Osteoblast (primary cell): ENCODE measurements at regions not wholly inside any gene's neighbourhood (a gene's known extent, or its start where the extent isn't known, plus 50 kb on each side); places are given as distances from the start of the nearest gene placed in this dataset.

ENCODE experiments used
- DNase-seq: peaks from one replicate; pipeline ENCODE4 v3.0.0; 2011; ENCODE audit warnings: low spot score, mixed read lengths; ENCODE audit not compliant: insufficient read length; ENCODE audit errors: missing footprints
- H2AFZ ChIP-seq: 2 replicates; pipeline ENCODE4 v1.6.0; 2011; ENCODE audit warnings: mild to moderate bottlenecking, low read length
- H3K27ac ChIP-seq: 2 replicates; pipeline ENCODE4 v1.5.1; 2011; ENCODE audit warnings: mild to moderate bottlenecking, low read depth, low read length, moderate library complexity
- H3K27me3 ChIP-seq: 2 replicates; pipeline ENCODE4 v1.6.0; 2012; ENCODE audit warnings: mild to moderate bottlenecking, control low read depth, inconsistent platforms, low read length, moderate library complexity; ENCODE audit not compliant: insufficient read depth
- H3K36me3 ChIP-seq: 2 replicates; pipeline ENCODE4 v1.5.1; 2011; ENCODE audit warnings: mild to moderate bottlenecking, low read length, control low read depth, moderate library complexity; ENCODE audit not compliant: insufficient read depth
- H3K4me1 ChIP-seq: 2 replicates; pipeline ENCODE4 v1.5.1; 2011; ENCODE audit warnings: mild to moderate bottlenecking, low read length, control low read depth, moderate library complexity; ENCODE audit not compliant: insufficient read depth
- H3K4me2 ChIP-seq: 2 replicates; pipeline ENCODE4 v1.6.0; 2011; ENCODE audit warnings: mild to moderate bottlenecking, low read length; ENCODE audit not compliant: insufficient read depth
- H3K4me3 ChIP-seq: fragments of 200-600 bp; sonication (generic); 3 replicates; pipeline ENCODE4 v1.5.1; 2012; ENCODE audit warnings: mild to moderate bottlenecking, low read length, inconsistent platforms; ENCODE audit not compliant: insufficient read depth
- H3K79me2 ChIP-seq: 2 replicates; pipeline ENCODE4 v1.6.0; 2012; ENCODE audit warnings: mild to moderate bottlenecking, low read length, control low read depth, inconsistent platforms; ENCODE audit not compliant: insufficient read depth
- H3K9me3 ChIP-seq: 2 replicates; pipeline ENCODE4 v1.5.1; 2011; ENCODE audit warnings: low read depth, low read length, control low read depth
- H4K20me1 ChIP-seq: 2 replicates; pipeline ENCODE4 v1.6.0; 2012; ENCODE audit warnings: mild to moderate bottlenecking, low read length, control low read depth; ENCODE audit not compliant: insufficient read depth
- TF ChIP-seq, protein P1 (sequence below): IDR thresholded peaks from 2 replicates; pipeline ENCODE4 v1.5.1; 2011; ENCODE audit warnings: mild to moderate bottlenecking, low read depth, low read length, moderate library complexity; ENCODE audit errors: extremely low read depth

GRCh38 chr5:90169078-90169477 is 240.5 kb downstream of the CETN3 start:
- H4K20me1 ChIP-seq: no peaks in the 10 kb centered on the region
- H2AFZ ChIP-seq: no peak overlapping the region
- H3K36me3 ChIP-seq: no peaks in the 10 kb centered on the region
- H3K4me3 ChIP-seq: no peak overlapping the region
- no peaks in the 10 kb centered on the region for H3K9me3 ChIP-seq
- H3K27ac ChIP-seq: no peak overlapping the region
- H3K79me2 ChIP-seq: no peaks in the 10 kb centered on the region
- TF ChIP-seq, protein P1, sequence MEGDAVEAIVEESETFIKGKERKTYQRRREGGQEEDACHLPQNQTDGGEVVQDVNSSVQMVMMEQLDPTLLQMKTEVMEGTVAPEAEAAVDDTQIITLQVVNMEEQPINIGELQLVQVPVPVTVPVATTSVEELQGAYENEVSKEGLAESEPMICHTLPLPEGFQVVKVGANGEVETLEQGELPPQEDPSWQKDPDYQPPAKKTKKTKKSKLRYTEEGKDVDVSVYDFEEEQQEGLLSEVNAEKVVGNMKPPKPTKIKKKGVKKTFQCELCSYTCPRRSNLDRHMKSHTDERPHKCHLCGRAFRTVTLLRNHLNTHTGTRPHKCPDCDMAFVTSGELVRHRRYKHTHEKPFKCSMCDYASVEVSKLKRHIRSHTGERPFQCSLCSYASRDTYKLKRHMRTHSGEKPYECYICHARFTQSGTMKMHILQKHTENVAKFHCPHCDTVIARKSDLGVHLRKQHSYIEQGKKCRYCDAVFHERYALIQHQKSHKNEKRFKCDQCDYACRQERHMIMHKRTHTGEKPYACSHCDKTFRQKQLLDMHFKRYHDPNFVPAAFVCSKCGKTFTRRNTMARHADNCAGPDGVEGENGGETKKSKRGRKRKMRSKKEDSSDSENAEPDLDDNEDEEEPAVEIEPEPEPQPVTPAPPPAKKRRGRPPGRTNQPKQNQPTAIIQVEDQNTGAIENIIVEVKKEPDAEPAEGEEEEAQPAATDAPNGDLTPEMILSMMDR: no peak
- no peak for DNase-seq
- H3K4me1 ChIP-seq: no peaks in the 10 kb centered on the region
- H3K27me3 ChIP-seq: no peaks in the 10 kb centered on the region
- no peak overlapping the region for H3K4me2 ChIP-seq

- Histone ChIP-seq H3K36me3 (no peaks in the 10 kb centered on the region), H3K9me3 (no peaks in the 10 kb centered on the region), H3K4me1 (no peaks in the 10 kb centered on the region), H4K20me1 (no peaks in the 10 kb centered on the region), H3K27ac (no peak overlapping the region), H3K4me2 (no peak overlapping the region), H3K79me2 (no peaks in the 10 kb centered on the region), H3K4me3 (no peak overlapping the region), H2AFZ (no peak overlapping the region), H3K27me3 (no peaks in the 10 kb centered on the region)
- no peak for DNase-seq
- TF ChIP-seq, protein P1: no peak
Observed at GRCh38 chr5:90168399-90168798, 241.2 kb downstream of the CETN3 start.

GRCh38 chr5:90166816-90167215 is 242.7 kb downstream of the CETN3 start:
- DNase-seq: no peak
- Histone ChIP-seq H3K27ac (no peak overlapping the region), H3K4me1 (no peaks in the 10 kb centered on the region), H3K79me2 (no peaks in the 10 kb centered on the region), H3K4me2 (no peak overlapping the region), H3K27me3 (no peaks in the 10 kb centered on the region), H2AFZ (no peak overlapping the region), H3K9me3 (no peaks in the 10 kb centered on the region), H3K36me3 (no peaks in the 10 kb centered on the region), H4K20me1 (no peaks in the 10 kb centered on the region), H3K4me3 (no peak overlapping the region)
- TF ChIP-seq, protein P1: no peak

GRCh38 chr5:90162324-90162723 is 247.2 kb downstream of the CETN3 start:
- no peak overlapping the region for H3K27ac ChIP-seq
- no peak overlapping the region for H3K4me3 ChIP-seq
- H3K36me3 ChIP-seq: no peaks in the 10 kb centered on the region
- no peak overlapping the region for H2AFZ ChIP-seq
- no peak for DNase-seq
- H3K4me1 ChIP-seq: peaks cover 3% of the 10 kb centered on the region
- H3K4me2 ChIP-seq: no peak overlapping the region
- no peaks in the 10 kb centered on the region for H4K20me1 ChIP-seq
- H3K9me3 ChIP-seq: no peaks in the 10 kb centered on the region
- H3K79me2 ChIP-seq: no peaks in the 10 kb centered on the region
- no peaks in the 10 kb centered on the region for H3K27me3 ChIP-seq
- TF ChIP-seq, protein P1: no peak
